ENCODE measurements at regions not wholly inside any gene's neighbourhood (a gene's known extent, or its start where the extent isn't known, plus 50 kb on each side); places are given as distances from the start of the nearest gene placed in this dataset.

DNA sequence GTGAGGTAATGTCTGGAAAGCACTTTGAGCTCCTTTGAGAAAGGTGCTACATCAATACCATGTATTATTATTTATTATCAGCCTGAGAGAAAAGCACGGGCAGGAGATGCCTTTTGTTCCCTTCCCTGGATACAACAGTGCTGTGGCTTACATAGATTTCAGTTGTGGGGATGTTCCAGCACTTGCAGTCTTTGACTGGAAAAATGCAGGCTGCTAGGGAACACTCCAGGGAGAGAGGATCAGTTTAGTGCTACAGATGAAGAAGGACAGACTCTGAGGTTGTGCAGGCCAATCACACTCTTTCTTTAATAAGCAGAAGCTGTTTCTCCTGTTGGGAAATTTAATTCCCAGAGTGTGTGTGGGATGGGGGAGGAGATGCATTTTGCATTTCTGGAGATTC lies 94.5 kb upstream of the OBI1 start:
- no peaks in the 10 kb centered on the region for H3K9me3 Mint-ChIP-seq (ENCODE audit: low read depth)
- H3K36me3 Mint-ChIP-seq (ENCODE audit: insufficient read depth) = no peaks in the 10 kb centered on the region
- H3K4me1 Mint-ChIP-seq (ENCODE audit: low read depth) = no peaks in the 10 kb centered on the region
- no peak for DNase-seq (ENCODE audit: low spot score, unreplicated experiment)
- H3K27ac Mint-ChIP-seq = no peak overlapping the region
- H3K4me3 Mint-ChIP-seq (ENCODE audit: low read depth) = no peak overlapping the region
- peaks cover 4% of the 10 kb centered on the region for H3K27me3 Mint-ChIP-seq
- no peak for TF ChIP-seq CTCF (IDR thresholded peaks at IDR 0.05; ENCODE audit: unreplicated experiment)

GRCh38 chr13:78750735-78751134 lies 91.8 kb upstream of the OBI1 start:
- H3K36me3 Mint-ChIP-seq (ENCODE audit: insufficient read depth) = no peaks in the 10 kb centered on the region
- TF ChIP-seq CTCF (IDR thresholded peaks at IDR 0.05; ENCODE audit: unreplicated experiment) = no peak
- H3K4me3 Mint-ChIP-seq (ENCODE audit: low read depth) = no peak overlapping the region
- H3K4me1 Mint-ChIP-seq (ENCODE audit: low read depth) = no peaks in the 10 kb centered on the region
- no peak overlapping the region for H3K27ac Mint-ChIP-seq
- H3K27me3 Mint-ChIP-seq = peaks cover 7% of the 10 kb centered on the region
- H3K9me3 Mint-ChIP-seq (ENCODE audit: low read depth) = no peaks in the 10 kb centered on the region
- DNase-seq (ENCODE audit: low spot score, unreplicated experiment) = no peak

GRCh38 chr13:78743973-78744372 lies 85.0 kb upstream of the OBI1 start:
- Mint-ChIP-seq H3K4me3 (ENCODE audit: low read depth) (no peak overlapping the region), H3K27ac (no peak overlapping the region), H3K9me3 (ENCODE audit: low read depth) (no peaks in the 10 kb centered on the region), H3K4me1 (ENCODE audit: low read depth) (no peaks in the 10 kb centered on the region), H3K27me3 (peaks cover 9% of the 10 kb centered on the region), H3K36me3 (ENCODE audit: insufficient read depth) (no peaks in the 10 kb centered on the region)
- no peak for TF ChIP-seq CTCF (IDR thresholded peaks at IDR 0.05; ENCODE audit: unreplicated experiment)
- no peak for DNase-seq (ENCODE audit: low spot score, unreplicated experiment)

DNA sequence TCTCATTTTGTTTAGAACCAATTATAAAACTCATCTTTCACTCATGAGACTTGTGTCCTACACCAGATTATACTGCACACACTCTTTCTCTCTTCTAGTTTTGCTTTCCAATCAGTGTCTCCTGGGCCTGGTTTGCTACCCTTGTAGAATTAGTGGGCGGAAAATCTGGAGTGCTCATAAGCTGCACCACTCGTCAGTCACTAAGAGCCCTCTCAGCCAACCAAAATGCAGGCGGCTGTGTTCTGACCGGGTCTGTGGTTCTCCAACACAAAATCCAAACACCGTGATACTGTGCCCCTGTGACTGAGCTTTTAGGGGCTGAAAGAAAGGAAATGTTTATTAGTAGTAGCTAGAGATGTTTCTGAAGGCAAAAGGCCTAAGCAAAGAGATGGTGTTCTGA lies 83.7 kb upstream of the OBI1 start:
- H3K4me3 Mint-ChIP-seq (ENCODE audit: low read depth) = no peak overlapping the region
- TF ChIP-seq CTCF (IDR thresholded peaks at IDR 0.05; ENCODE audit: unreplicated experiment) = no peak
- DNase-seq (ENCODE audit: low spot score, unreplicated experiment) = no peak
- H3K27me3 Mint-ChIP-seq = peaks cover 4% of the 10 kb centered on the region
- no peak overlapping the region for H3K27ac Mint-ChIP-seq
- H3K4me1 Mint-ChIP-seq (ENCODE audit: low read depth) = no peaks in the 10 kb centered on the region
- H3K36me3 Mint-ChIP-seq (ENCODE audit: insufficient read depth) = no peaks in the 10 kb centered on the region
- H3K9me3 Mint-ChIP-seq (ENCODE audit: low read depth) = no peaks in the 10 kb centered on the region

GRCh38 chr13:78736142-78736541 lies 77.2 kb upstream of the OBI1 start:
- no peak overlapping the region for H3K27ac Mint-ChIP-seq
- no peaks in the 10 kb centered on the region for H3K9me3 Mint-ChIP-seq (ENCODE audit: low read depth)
- no peaks in the 10 kb centered on the region for H3K36me3 Mint-ChIP-seq (ENCODE audit: insufficient read depth)
- no peak for DNase-seq (ENCODE audit: low spot score, unreplicated experiment)
- no peaks in the 10 kb centered on the region for H3K27me3 Mint-ChIP-seq
- no peaks in the 10 kb centered on the region for H3K4me1 Mint-ChIP-seq (ENCODE audit: low read depth)
- TF ChIP-seq CTCF (IDR thresholded peaks at IDR 0.05; ENCODE audit: unreplicated experiment) = no peak
- no peak overlapping the region for H3K4me3 Mint-ChIP-seq (ENCODE audit: low read depth)

Data from progenitor cell of endocrine pancreas (in vitro differentiated cells).